Thoracic aorta (tissue), 2 donors: ENCODE measurements at regions not wholly inside any gene's neighbourhood (a gene's known extent, or its start where the extent isn't known, plus 50 kb on each side); places are given as distances from the start of the nearest gene placed in this dataset.

Experiments
- ATAC-seq: fragments of 150-250 bp; one replicate; pipeline ENCODE4 v1.8.0; 2017; ENCODE audit warnings: low read depth; ENCODE audit not compliant: insufficient number of reproducible peaks, low FRiP score
- DNase-seq: peaks from one replicate; pipeline ENCODE4 v3.0.0-alpha.2; 2020; ENCODE audit warnings: low spot score
- H3K27ac ChIP-seq, 2 donors: fragments of 200-600 bp; sonication (generic); 1 replicate in 1 of 2; 2 replicates in 1 of 2; pipeline ENCODE4 v1.5.1; 2016; ENCODE audit warnings: mild to moderate bottlenecking in 2 of 2, moderate library complexity in 2 of 2
- H3K27me3 ChIP-seq: fragments of 200-600 bp; sonication (generic); replicated peaks from 2 replicates; pipeline ENCODE4 v1.6.0; 2016; ENCODE audit warnings: mild to moderate bottlenecking; ENCODE audit not compliant: insufficient read depth
- H3K36me3 ChIP-seq: fragments of 200-600 bp; sonication (generic); one replicate; pipeline ENCODE4 v1.5.1; 2016
- H3K4me1 ChIP-seq, 2 donors: fragments of 200-600 bp; sonication (generic); 1 replicate in 1 of 2; 2 replicates in 1 of 2; pipeline versions ENCODE4 v1.5.1 to v1.6.0; 2016; ENCODE audit warnings: low read depth in 2 of 2, mild to moderate bottlenecking in 1 of 2; ENCODE audit not compliant: control insufficient read depth in 1 of 2
- H3K4me3 ChIP-seq: fragments of 200-600 bp; sonication (generic); 2 replicates; pipeline ENCODE4 v1.5.1; 2016; ENCODE audit warnings: mild to moderate bottlenecking
- H3K9me3 ChIP-seq: fragments of 200-600 bp; sonication (generic); 2 replicates; pipeline ENCODE4 v1.5.1; 2016
- CTCF ChIP-seq: fragments of 200-600 bp; sonication (generic); IDR thresholded peaks from one replicate; pipeline ENCODE4 v1.5.1; 2019; ENCODE audit warnings: antibody characterized with exemption

GRCh38 chr18:45326505-45326904 lies 288.8 kb upstream of the SLC14A2 start:
- no peak for DNase-seq
- no peaks in the 10 kb centered on the region for H3K27me3 ChIP-seq
- no peaks in the 10 kb centered on the region for H3K36me3 ChIP-seq
- no peak overlapping the region for H3K4me3 ChIP-seq
- peaks cover 11 to 46% of the 10 kb centered on the region in 2 donors for H3K4me1 ChIP-seq
- TF ChIP-seq CTCF, result no peak
- H3K9me3 ChIP-seq, result no peaks in the 10 kb centered on the region
- no peak for ATAC-seq
- H3K27ac ChIP-seq, result no peak overlapping the region

GRCh38 chr18:45328296-45328695 lies 287.0 kb upstream of the SLC14A2 start:
- no peaks in the 10 kb centered on the region for H3K36me3 ChIP-seq
- DNase-seq (no peak), ATAC-seq (no peak)
- H3K4me1 ChIP-seq, result peaks cover 15 to 37% of the 10 kb centered on the region in 2 donors
- H3K4me3 ChIP-seq, result no peak overlapping the region
- H3K27ac ChIP-seq, result peak overlapping the region in 1 of 2 donors; percentile 7
- no peaks in the 10 kb centered on the region for H3K9me3 ChIP-seq
- no peak for TF ChIP-seq CTCF
- no peaks in the 10 kb centered on the region for H3K27me3 ChIP-seq

- no peak for DNase-seq
- no peak for ATAC-seq
- Histone ChIP-seq H3K9me3 (no peaks in the 10 kb centered on the region), H3K4me3 (no peak overlapping the region), H3K36me3 (no peaks in the 10 kb centered on the region), H3K27ac (peak overlapping the region in 1 of 2 donors; percentile 25), H3K4me1 (peaks cover 15 to 31% of the 10 kb centered on the region in 2 donors), H3K27me3 (no peaks in the 10 kb centered on the region)
- TF ChIP-seq CTCF, result no peak
Observed at GRCh38 chr18:45328811-45329210, 286.5 kb upstream of the SLC14A2 start.

GRCh38 chr18:45329316-45329715 lies 286.0 kb upstream of the SLC14A2 start:
- peak overlapping the region in 1 of 2 donors; percentile 25 for H3K27ac ChIP-seq

GRCh38 chr18:45330170-45330594 lies 285.1 kb upstream of the SLC14A2 start:
- TF ChIP-seq CTCF, result no peak
- H3K27ac ChIP-seq, result no peak overlapping the region

More at GRCh38 chr18:45329316-45329715, 286.0 kb upstream of the SLC14A2 start:
- no peaks in the 10 kb centered on the region for H3K36me3 ChIP-seq
- H3K27me3 ChIP-seq, result no peaks in the 10 kb centered on the region
- DNase-seq (no peak), ATAC-seq (no peak)
- no peak overlapping the region for H3K4me3 ChIP-seq
- H3K9me3 ChIP-seq, result no peaks in the 10 kb centered on the region
- H3K4me1 ChIP-seq, result peaks cover 15 to 27% of the 10 kb centered on the region in 2 donors
- no peak for TF ChIP-seq CTCF

More at GRCh38 chr18:45330170-45330594, 285.1 kb upstream of the SLC14A2 start:
- Histone ChIP-seq H3K9me3 (no peaks in the 10 kb centered on the region), H3K36me3 (no peaks in the 10 kb centered on the region), H3K4me3 (no peak overlapping the region), H3K4me1 (peaks cover 11 to 19% of the 10 kb centered on the region in 2 donors), H3K27me3 (no peaks in the 10 kb centered on the region)
- no peak for ATAC-seq
- DNase-seq, result no peak
